ENCODE measurements at regions not wholly inside any gene's neighbourhood (a gene's known extent, or its start where the extent isn't known, plus 50 kb on each side); places are given as distances from the start of the nearest gene placed in this dataset.

DNA sequence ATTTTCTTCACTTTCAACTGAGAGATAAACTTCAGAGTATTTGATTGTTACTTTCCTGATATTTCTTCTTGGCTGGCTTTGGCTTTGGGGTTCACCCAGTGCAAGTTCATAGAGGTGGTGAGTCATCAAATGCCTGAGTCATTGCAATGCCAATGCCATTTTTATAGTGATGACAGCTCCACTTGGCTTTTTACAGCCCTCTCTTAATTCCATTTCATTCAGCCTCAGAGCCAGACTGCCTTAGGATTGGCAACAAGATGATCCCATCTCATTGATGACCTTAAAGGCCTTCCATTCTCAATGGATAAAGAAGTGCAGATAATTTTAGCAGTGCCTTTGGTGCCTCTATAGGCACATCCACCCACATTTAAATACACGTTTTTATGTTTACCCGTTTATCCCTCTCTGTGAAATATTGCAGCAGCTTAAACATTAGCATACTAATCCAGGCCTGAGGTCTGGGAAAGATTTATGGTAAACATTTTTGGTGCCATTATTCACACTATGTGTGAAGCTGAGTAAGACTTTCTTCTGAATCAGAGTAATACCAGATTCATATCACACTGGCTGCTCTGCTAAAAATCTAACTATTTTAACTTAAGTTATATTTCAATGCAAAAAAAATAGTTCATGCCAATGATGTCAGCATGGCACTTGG is 88.9 kb upstream of the TYRP1 start:
- H3K27ac ChIP-seq, result no peak overlapping the region
- TF ChIP-seq, protein P1, sequence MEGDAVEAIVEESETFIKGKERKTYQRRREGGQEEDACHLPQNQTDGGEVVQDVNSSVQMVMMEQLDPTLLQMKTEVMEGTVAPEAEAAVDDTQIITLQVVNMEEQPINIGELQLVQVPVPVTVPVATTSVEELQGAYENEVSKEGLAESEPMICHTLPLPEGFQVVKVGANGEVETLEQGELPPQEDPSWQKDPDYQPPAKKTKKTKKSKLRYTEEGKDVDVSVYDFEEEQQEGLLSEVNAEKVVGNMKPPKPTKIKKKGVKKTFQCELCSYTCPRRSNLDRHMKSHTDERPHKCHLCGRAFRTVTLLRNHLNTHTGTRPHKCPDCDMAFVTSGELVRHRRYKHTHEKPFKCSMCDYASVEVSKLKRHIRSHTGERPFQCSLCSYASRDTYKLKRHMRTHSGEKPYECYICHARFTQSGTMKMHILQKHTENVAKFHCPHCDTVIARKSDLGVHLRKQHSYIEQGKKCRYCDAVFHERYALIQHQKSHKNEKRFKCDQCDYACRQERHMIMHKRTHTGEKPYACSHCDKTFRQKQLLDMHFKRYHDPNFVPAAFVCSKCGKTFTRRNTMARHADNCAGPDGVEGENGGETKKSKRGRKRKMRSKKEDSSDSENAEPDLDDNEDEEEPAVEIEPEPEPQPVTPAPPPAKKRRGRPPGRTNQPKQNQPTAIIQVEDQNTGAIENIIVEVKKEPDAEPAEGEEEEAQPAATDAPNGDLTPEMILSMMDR (conservative IDR thresholded peaks at IDR 0.05), result no peak

DNA sequence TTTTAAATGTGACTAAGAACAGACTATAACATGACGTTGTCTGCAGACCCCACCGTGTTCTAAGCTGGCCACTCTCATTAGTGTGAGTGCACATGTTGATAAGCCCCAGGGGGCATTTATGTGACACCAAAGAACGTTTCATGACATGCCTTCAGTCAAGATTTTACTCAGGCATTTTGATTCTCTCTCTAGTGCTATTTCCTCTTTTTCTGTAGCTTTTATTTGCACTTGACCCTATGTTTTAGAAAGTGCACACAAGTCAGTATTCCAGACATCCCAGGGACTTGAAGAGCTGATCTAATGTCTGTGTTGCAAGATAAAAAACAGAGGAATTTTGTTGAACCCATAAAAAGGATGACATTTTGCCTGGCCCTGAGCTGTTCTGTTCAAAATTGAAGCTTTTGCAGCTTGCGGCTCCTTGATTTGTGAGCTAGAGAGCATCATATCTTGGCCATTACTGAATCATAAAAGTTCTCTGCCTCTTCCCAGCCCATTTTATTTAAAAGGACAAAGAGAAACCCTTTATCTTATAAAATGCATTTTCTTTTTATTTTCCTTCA is 80.9 kb upstream of the TYRP1 start:
- TF ChIP-seq, protein P1 (conservative IDR thresholded peaks at IDR 0.05), result no peak
- H3K27ac ChIP-seq, result no peak overlapping the region

DNA sequence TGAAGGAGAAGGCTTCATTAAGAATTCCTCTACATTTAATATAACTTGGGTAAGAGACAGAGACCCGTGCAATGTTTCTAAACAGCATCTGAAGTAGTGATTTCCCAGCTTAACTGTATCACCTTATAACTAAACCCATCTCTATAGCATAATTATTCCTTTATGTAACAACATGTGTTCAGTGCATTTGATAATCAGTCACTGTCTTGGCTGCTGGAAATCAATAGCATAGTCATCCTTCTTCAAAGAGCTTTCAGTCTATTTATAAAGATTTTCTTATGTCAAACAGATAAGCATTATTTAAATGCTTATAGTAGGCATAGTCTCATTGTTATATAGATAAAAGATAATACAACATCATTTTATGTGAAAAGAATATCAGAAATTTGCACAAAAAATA is 80.1 kb upstream of the TYRP1 start:
- H3K27ac ChIP-seq, result no peak overlapping the region
- TF ChIP-seq, protein P1 (conservative IDR thresholded peaks at IDR 0.05), result no peak

DNA sequence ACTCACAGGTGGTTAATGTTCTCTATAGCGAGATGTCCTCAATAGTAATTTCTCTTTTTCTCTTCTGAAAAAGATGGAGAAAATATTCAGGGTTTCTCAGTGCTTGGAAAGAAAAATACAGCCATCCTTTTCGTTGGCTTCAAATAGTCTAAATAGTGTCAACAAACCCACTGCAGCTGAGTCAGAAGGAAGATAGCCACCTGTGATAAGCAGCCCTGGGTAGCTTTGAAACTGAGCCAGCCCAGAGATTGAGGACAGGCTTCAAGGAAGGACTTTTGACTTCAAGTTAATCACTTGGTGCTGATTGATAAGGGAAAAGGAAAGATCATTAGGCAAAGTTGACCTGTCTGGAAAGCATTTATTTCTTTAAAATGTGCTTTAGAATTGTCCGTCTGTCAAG is 78.7 kb upstream of the TYRP1 start:
- TF ChIP-seq, protein P1 (conservative IDR thresholded peaks at IDR 0.05), result no peak
- no peak overlapping the region for H3K27ac ChIP-seq

DNA sequence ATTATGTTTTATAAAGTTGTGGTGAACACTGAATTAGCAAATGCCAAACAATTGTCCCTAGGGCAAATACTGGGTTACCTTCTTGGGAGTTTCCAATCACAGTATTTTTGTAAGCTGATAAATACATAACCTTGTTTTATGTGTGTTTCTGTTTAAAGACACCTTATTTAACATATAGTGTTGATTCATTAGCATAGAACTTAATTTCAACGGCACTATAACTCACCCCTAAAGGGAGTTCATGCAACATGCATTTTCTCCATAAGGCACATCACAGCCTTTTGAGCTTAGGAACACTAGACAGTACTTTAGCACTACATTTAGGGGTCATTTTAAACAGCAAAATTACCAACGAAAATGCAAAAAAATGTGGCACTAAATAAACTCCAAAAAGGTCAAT is 74.2 kb upstream of the TYRP1 start:
- TF ChIP-seq, protein P1 (conservative IDR thresholded peaks at IDR 0.05), result no peak
- no peak overlapping the region for H3K27ac ChIP-seq

DNA sequence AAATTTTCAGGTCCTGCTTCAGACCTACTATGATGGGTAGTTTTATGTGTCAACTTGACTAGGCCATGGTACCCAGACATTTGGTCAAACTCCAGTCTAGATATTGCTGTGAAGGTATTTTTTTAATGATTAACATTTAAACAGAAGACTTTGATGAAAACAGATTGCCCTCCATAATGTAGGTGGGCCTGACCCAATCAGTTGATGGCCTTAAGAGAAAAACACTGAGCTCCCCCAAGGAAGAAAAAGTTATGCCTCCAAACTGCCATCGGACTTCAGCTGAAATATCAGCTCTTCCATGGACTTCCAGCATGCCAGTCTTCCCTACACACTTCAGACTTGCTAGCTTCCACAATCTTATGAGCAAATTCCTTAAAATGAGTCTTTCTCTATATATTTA is 67.3 kb upstream of the TYRP1 start:
- no peak overlapping the region for H3K27ac ChIP-seq
- TF ChIP-seq, protein P1 (conservative IDR thresholded peaks at IDR 0.05), result no peak

DNA sequence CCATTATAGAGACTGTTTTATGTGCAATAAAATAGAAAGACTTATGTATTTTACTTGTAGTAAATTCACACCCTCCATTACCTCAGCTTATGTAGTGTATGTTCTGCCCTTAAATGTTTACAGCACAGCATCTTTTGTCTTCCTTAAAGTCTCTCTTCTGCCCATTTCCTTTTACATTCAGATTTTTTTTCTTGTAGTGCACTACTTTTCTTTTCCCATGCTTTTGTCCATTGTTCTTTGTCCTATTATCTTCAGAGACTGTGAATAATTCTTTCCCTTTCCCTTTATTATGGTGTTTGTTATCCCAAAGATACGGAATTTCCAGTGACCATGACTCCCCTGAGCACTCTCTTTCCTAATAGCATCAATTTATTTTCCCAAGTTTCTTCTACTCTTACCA is 66.1 kb upstream of the TYRP1 start:
- no peak overlapping the region for H3K27ac ChIP-seq
- TF ChIP-seq, protein P1 (conservative IDR thresholded peaks at IDR 0.05), result no peak

All from VCaP (cell line).